HEK293 (cell line): ENCODE measurements at regions not wholly inside any gene's neighbourhood (a gene's known extent, or its start where the extent isn't known, plus 50 kb on each side); places are given as distances from the start of the nearest gene placed in this dataset.

Experiments used
- CTCF ChIA-PET: fragments of 350-600 bp; formaldehyde crosslinking; extraction: SDS; loops from one replicate; lab custom pipeline; 2021; ENCODE audit warnings: antibody characterized with exemption; lab: Yijun Ruan, JAX
- POLR2A ChIA-PET: fragments of 300-600 bp; formaldehyde crosslinking; extraction: SDS; loops from one replicate; lab custom pipeline; 2020; ENCODE audit warnings: antibody characterized with exemption, inconsistent platforms; lab: Yijun Ruan, JAX
- H3K27ac ChIP-seq: fragments of 200-500 bp; sonication (Bioruptor generic); 2 replicates; pipeline ENCODE4 v1.5.1; 2014; ENCODE audit warnings: low read depth, low read length, control low read depth, inconsistent platforms; ENCODE audit errors: extremely low read depth
- H3K36me3 ChIP-seq, 2 experiments: fragments of 200-500 bp in 1 of 2; sonication (Bioruptor generic) in 1 of 2; 1 replicate in 1 of 2; 2 replicates in 1 of 2; pipeline ENCODE4 v1.5.1; 2014 to 2017; ENCODE audit warnings: inconsistent platforms in 2 of 2, low read length in 2 of 2; ENCODE audit not compliant: control insufficient read depth in 2 of 2, insufficient read depth in 1 of 2
- H3K4me1 ChIP-seq: fragments of 200-500 bp; sonication (Bioruptor generic); 2 replicates; pipeline ENCODE4 v1.5.1; 2014; ENCODE audit warnings: mild to moderate bottlenecking, low read length, inconsistent platforms; ENCODE audit not compliant: control insufficient read depth, insufficient read depth
- H3K4me3 ChIP-seq: 2 replicates; pipeline ENCODE4 v1.5.1; 2011; ENCODE audit warnings: low read depth, mild to moderate bottlenecking, control low read depth, low read length, moderate library complexity
- H3K9me3 ChIP-seq: fragments of 200-500 bp; sonication (Bioruptor generic); 2 replicates; pipeline ENCODE4 v1.5.1; 2014; ENCODE audit warnings: low read depth, low read length, inconsistent platforms; ENCODE audit not compliant: control insufficient read depth, insufficient read depth
- EGR2 ChIP-seq: fragments of 450-650 bp; formaldehyde crosslinking; IDR thresholded peaks from 2 replicates; pipeline ENCODE4 v1.5.1; 2016; ENCODE audit warnings: low read depth, missing biosample characterization, missing genetic modification characterization
- GFI1B ChIP-seq: fragments of 450-650 bp; formaldehyde crosslinking; IDR thresholded peaks from 2 replicates; pipeline ENCODE4 v1.5.1; 2016; ENCODE audit warnings: missing biosample characterization, missing genetic modification characterization
- HOXA7 ChIP-seq: sonication (generic); formaldehyde crosslinking; IDR thresholded peaks from 2 replicates; pipeline ENCODE4 v1.8.1; 2022; ENCODE audit warnings: missing genetic modification reagents, borderline replicate concordance
- KLF8 ChIP-seq: fragments of 450-650 bp; formaldehyde crosslinking; IDR thresholded peaks from 2 replicates; pipeline ENCODE4 v1.5.1; 2016; ENCODE audit warnings: missing biosample characterization, missing genetic modification characterization
- PRDM10 ChIP-seq: fragments of 450-650 bp; formaldehyde crosslinking; IDR thresholded peaks from 2 replicates; pipeline ENCODE4 v1.5.1; 2016; ENCODE audit warnings: missing biosample characterization, missing genetic modification characterization
- SP7 ChIP-seq: fragments of 450-650 bp; formaldehyde crosslinking; IDR thresholded peaks from 2 replicates; pipeline ENCODE4 v1.5.1; 2016; ENCODE audit warnings: missing biosample characterization, missing genetic modification characterization
- ZBTB6 ChIP-seq: fragments of 450-650 bp; formaldehyde crosslinking; IDR thresholded peaks from 2 replicates; pipeline ENCODE4 v1.5.1; 2017; ENCODE audit warnings: missing biosample characterization, missing genetic modification characterization
- ZFP69B ChIP-seq: fragments of 450-650 bp; formaldehyde crosslinking; IDR thresholded peaks from 2 replicates; pipeline ENCODE4 v1.5.1; 2016; ENCODE audit warnings: missing biosample characterization, missing genetic modification characterization
- ZNF114 ChIP-seq: fragments of 450-650 bp; formaldehyde crosslinking; IDR thresholded peaks from 2 replicates; pipeline ENCODE4 v1.5.0; 2017; ENCODE audit warnings: missing biosample characterization, missing genetic modification characterization
- ZNF292 ChIP-seq: fragments of 450-650 bp; formaldehyde crosslinking; IDR thresholded peaks from 2 replicates; pipeline ENCODE4 v1.5.1; 2016; ENCODE audit warnings: low read depth, missing biosample characterization, missing genetic modification characterization, borderline replicate concordance
- ZNF311 ChIP-seq: fragments of 450-650 bp; formaldehyde crosslinking; IDR thresholded peaks from 2 replicates; pipeline ENCODE4 v1.5.1; 2017; ENCODE audit warnings: missing biosample characterization, missing genetic modification characterization, borderline replicate concordance
- ZNF48 ChIP-seq: fragments of 450-650 bp; formaldehyde crosslinking; IDR thresholded peaks from 2 replicates; pipeline ENCODE4 v1.5.1; 2016; ENCODE audit warnings: missing biosample characterization, missing genetic modification characterization
- ZNF549 ChIP-seq: fragments of 450-650 bp; IDR thresholded peaks from 2 replicates; pipeline ENCODE4 v1.5.1; 2018; ENCODE audit warnings: missing biosample characterization, missing genetic modification characterization, mild to moderate bottlenecking, inconsistent platforms, moderate library complexity
- ZNF610 ChIP-seq: fragments of 450-650 bp; formaldehyde crosslinking; IDR thresholded peaks from 2 replicates; pipeline ENCODE4 v1.5.1; 2016; ENCODE audit warnings: missing biosample characterization, missing genetic modification characterization, borderline replicate concordance
- ZNF621 ChIP-seq: fragments of 450-650 bp; formaldehyde crosslinking; IDR thresholded peaks from 2 replicates; pipeline ENCODE4 v1.5.1; 2017; ENCODE audit warnings: missing biosample characterization, missing genetic modification characterization
- ZNF707 ChIP-seq: fragments of 450-650 bp; formaldehyde crosslinking; IDR thresholded peaks from 2 replicates; pipeline ENCODE4 v1.5.1; 2016; ENCODE audit warnings: missing biosample characterization, missing genetic modification characterization
- ZSCAN18 ChIP-seq: fragments of 450-650 bp; formaldehyde crosslinking; IDR thresholded peaks from 2 replicates; pipeline ENCODE4 v1.5.1; 2016; ENCODE audit warnings: missing biosample characterization, missing genetic modification characterization
- TF ChIP-seq, protein P1 (sequence below): fragments of 450-650 bp; formaldehyde crosslinking; IDR thresholded peaks from 2 replicates; pipeline ENCODE4 v1.5.1; 2017; ENCODE audit warnings: missing biosample characterization, missing genetic modification characterization
- TF ChIP-seq, protein P2 (sequence below): fragments of 450-650 bp; formaldehyde crosslinking; IDR thresholded peaks from 2 replicates; pipeline ENCODE4 v1.5.1; 2017; ENCODE audit warnings: missing biosample characterization, missing genetic modification characterization
- TF ChIP-seq, protein P3 (sequence below): fragments of 450-650 bp; formaldehyde crosslinking; IDR thresholded peaks from 2 replicates; pipeline ENCODE4; 2016; ENCODE audit warnings: missing biosample characterization, missing genetic modification characterization
- TF ChIP-seq, protein P4 (sequence below): fragments of 450-650 bp; formaldehyde crosslinking; IDR thresholded peaks from 2 replicates; pipeline ENCODE4 v1.5.1; 2016; ENCODE audit warnings: missing biosample characterization, missing genetic modification characterization, low read depth

DNA sequence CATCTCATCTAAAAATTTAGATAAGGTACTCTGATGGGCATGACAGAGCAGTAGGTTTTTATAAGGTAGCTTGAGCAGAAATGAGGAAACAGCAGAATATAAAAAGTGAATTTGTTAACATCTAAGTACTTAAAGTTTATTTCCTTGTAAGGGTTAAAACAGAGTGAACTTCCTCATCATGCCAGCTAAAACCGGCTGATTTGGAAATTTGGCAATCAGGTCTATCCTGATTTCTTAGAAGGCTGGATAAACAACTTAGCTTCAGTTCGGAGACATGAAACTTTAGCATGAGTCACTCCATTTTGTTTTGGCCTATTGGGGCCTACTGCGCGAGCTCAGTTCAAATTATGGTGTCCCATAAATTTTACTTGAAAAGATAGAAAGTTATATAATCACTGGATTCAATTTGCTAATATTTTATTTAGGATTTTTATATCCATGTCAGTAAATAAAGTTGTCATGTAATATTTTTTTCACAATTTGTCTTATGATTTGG, 241.6 kb upstream of the RORB start (continued):
- TF ChIP-seq, protein P1, sequence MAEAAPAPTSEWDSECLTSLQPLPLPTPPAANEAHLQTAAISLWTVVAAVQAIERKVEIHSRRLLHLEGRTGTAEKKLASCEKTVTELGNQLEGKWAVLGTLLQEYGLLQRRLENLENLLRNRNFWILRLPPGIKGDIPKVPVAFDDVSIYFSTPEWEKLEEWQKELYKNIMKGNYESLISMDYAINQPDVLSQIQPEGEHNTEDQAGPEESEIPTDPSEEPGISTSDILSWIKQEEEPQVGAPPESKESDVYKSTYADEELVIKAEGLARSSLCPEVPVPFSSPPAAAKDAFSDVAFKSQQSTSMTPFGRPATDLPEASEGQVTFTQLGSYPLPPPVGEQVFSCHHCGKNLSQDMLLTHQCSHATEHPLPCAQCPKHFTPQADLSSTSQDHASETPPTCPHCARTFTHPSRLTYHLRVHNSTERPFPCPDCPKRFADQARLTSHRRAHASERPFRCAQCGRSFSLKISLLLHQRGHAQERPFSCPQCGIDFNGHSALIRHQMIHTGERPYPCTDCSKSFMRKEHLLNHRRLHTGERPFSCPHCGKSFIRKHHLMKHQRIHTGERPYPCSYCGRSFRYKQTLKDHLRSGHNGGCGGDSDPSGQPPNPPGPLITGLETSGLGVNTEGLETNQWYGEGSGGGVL (tag by site-specific recombination): no peak
- TF ChIP-seq, protein P2, sequence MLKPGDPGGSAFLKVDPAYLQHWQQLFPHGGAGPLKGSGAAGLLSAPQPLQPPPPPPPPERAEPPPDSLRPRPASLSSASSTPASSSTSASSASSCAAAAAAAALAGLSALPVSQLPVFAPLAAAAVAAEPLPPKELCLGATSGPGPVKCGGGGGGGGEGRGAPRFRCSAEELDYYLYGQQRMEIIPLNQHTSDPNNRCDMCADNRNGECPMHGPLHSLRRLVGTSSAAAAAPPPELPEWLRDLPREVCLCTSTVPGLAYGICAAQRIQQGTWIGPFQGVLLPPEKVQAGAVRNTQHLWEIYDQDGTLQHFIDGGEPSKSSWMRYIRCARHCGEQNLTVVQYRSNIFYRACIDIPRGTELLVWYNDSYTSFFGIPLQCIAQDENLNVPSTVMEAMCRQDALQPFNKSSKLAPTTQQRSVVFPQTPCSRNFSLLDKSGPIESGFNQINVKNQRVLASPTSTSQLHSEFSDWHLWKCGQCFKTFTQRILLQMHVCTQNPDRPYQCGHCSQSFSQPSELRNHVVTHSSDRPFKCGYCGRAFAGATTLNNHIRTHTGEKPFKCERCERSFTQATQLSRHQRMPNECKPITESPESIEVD: no peak
- TF ChIP-seq HOXA7 (CRISPR knock-in tag) (no peak), PRDM10 (tag by site-specific recombination) (no peak), ZNF114 (tag by site-specific recombination) (no peak)

GRCh38 chr9:74275872-74276508, 221.1 kb upstream of the RORB start:
- H3K36me3 ChIP-seq: no peaks in the 10 kb centered on the region
- ChIA-PET CTCF (no interaction called here), POLR2A (no interaction called here)
- H3K9me3 ChIP-seq: no peaks in the 10 kb centered on the region
- H3K4me3 ChIP-seq: no peak overlapping the region
- no peaks in the 10 kb centered on the region for H3K4me1 ChIP-seq
- no peak overlapping the region for H3K27ac ChIP-seq
- TF ChIP-seq ZFP69B (tag by site-specific recombination) (no peak), ZBTB6 (no peak), GFI1B (tag by site-specific recombination) (no peak), ZNF311 (no peak), ZNF549 (no peak), SP7 (tag by site-specific recombination) (no peak), ZNF621 (no peak), KLF8 (no peak), ZSCAN18 (no peak), ZNF48 (tag by site-specific recombination) (no peak), ZNF292 (tag by site-specific recombination) (no peak), ZNF707 (no peak), ZNF610 (tag by site-specific recombination) (no peak), EGR2 (tag by site-specific recombination) (no peak)
- TF ChIP-seq, protein P3, sequence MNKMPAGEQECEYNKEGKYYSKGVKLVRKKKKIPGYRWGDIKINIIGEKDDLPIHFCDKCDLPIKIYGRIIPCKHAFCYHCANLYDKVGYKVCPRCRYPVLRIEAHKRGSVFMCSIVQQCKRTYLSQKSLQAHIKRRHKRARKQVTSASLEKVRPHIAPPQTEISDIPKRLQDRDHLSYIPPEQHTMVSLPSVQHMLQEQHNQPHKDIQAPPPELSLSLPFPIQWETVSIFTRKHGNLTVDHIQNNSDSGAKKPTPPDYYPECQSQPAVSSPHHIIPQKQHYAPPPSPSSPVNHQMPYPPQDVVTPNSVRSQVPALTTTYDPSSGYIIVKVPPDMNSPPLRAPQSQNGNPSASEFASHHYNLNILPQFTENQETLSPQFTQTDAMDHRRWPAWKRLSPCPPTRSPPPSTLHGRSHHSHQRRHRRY (tag by site-specific recombination): no peak
- TF ChIP-seq, protein P4, sequence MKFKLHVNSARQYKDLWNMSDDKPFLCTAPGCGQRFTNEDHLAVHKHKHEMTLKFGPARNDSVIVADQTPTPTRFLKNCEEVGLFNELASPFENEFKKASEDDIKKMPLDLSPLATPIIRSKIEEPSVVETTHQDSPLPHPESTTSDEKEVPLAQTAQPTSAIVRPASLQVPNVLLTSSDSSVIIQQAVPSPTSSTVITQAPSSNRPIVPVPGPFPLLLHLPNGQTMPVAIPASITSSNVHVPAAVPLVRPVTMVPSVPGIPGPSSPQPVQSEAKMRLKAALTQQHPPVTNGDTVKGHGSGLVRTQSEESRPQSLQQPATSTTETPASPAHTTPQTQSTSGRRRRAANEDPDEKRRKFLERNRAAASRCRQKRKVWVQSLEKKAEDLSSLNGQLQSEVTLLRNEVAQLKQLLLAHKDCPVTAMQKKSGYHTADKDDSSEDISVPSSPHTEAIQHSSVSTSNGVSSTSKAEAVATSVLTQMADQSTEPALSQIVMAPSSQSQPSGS (tag by site-specific recombination): no peak
- TF ChIP-seq, protein P1 (tag by site-specific recombination): no peak
